ENCODE measurements at regions not wholly inside any gene's neighbourhood (a gene's known extent, or its start where the extent isn't known, plus 50 kb on each side); places are given as distances from the start of the nearest gene placed in this dataset.
A peak's percentile ranks its signal among the peaks of the same experiment; 100 is the strongest.

GRCh38 chr14:53358166-53358565 lies 205.0 kb upstream of the DDHD1 start:
- H3K79me2 ChIP-seq (ENCODE audit: control insufficient read depth, insufficient read depth, low read length): no peaks in the 10 kb centered on the region
- H3K4me3 ChIP-seq (replicated peaks in 1 of 4; ENCODE audit: control extremely low read depth in 1 of 4, insufficient read depth in 1 of 4, low read depth in 3 of 4, low read length in 4 of 4): no peak overlapping the region
- no peaks in the 10 kb centered on the region for H4K20me1 ChIP-seq (ENCODE audit: control insufficient read depth, extremely low read depth, insufficient read depth, low read length)
- H3K4me2 ChIP-seq (ENCODE audit: extremely low read depth, insufficient read depth, low read length): no peak overlapping the region
- H2AFZ ChIP-seq (ENCODE audit: low read length): no peak overlapping the region
- peaks cover 6% of the 10 kb centered on the region for H3K4me1 ChIP-seq (ENCODE audit: control insufficient read depth, extremely low read depth, insufficient read depth, low read length)
- no peak overlapping the region for H3K27ac ChIP-seq (ENCODE audit: insufficient read depth, low read length)
- TF ChIP-seq EZH2 (IDR thresholded peaks at IDR 0.05; ENCODE audit: low read length, missing control alignments): no peak
- TF ChIP-seq, protein P1, sequence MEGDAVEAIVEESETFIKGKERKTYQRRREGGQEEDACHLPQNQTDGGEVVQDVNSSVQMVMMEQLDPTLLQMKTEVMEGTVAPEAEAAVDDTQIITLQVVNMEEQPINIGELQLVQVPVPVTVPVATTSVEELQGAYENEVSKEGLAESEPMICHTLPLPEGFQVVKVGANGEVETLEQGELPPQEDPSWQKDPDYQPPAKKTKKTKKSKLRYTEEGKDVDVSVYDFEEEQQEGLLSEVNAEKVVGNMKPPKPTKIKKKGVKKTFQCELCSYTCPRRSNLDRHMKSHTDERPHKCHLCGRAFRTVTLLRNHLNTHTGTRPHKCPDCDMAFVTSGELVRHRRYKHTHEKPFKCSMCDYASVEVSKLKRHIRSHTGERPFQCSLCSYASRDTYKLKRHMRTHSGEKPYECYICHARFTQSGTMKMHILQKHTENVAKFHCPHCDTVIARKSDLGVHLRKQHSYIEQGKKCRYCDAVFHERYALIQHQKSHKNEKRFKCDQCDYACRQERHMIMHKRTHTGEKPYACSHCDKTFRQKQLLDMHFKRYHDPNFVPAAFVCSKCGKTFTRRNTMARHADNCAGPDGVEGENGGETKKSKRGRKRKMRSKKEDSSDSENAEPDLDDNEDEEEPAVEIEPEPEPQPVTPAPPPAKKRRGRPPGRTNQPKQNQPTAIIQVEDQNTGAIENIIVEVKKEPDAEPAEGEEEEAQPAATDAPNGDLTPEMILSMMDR (conservative IDR thresholded peaks at IDR 0.05 in 1 of 2, IDR thresholded peaks at IDR 0.05 in 1 of 2; ENCODE audit: low read depth in 1 of 2, low read length in 2 of 2): no peak
- H3K27me3 ChIP-seq (ENCODE audit: control insufficient read depth, insufficient read depth, low read length): no peaks in the 10 kb centered on the region
- DNase-seq (ENCODE audit: low read depth in 2 of 2): no peak
- no peaks in the 10 kb centered on the region for H3K36me3 ChIP-seq (ENCODE audit: control insufficient read depth, insufficient read depth, low read length)
- H3K9ac ChIP-seq (ENCODE audit: insufficient read depth, low read length): no peak overlapping the region
- no peaks in the 10 kb centered on the region for H3K9me3 ChIP-seq (ENCODE audit: control insufficient read depth, insufficient read depth, low read depth, low read length)

GRCh38 chr14:53356361-53357150 lies 203.4 kb upstream of the DDHD1 start:
- Histone ChIP-seq H3K4me3 (replicated peaks in 1 of 4; ENCODE audit: control extremely low read depth in 1 of 4, insufficient read depth in 1 of 4, low read depth in 3 of 4, low read length in 4 of 4) (no peak overlapping the region), H3K36me3 (ENCODE audit: control insufficient read depth, insufficient read depth, low read length) (no peaks in the 10 kb centered on the region), H3K79me2 (ENCODE audit: control insufficient read depth, insufficient read depth, low read length) (no peaks in the 10 kb centered on the region), H3K9ac (ENCODE audit: insufficient read depth, low read length) (no peak overlapping the region), H4K20me1 (ENCODE audit: control insufficient read depth, extremely low read depth, insufficient read depth, low read length) (no peaks in the 10 kb centered on the region), H3K4me1 (ENCODE audit: control insufficient read depth, extremely low read depth, insufficient read depth, low read length) (peaks cover 6% of the 10 kb centered on the region), H2AFZ (ENCODE audit: low read length) (no peak overlapping the region), H3K4me2 (ENCODE audit: extremely low read depth, insufficient read depth, low read length) (no peak overlapping the region), H3K27ac (ENCODE audit: insufficient read depth, low read length) (no peak overlapping the region), H3K9me3 (ENCODE audit: control insufficient read depth, insufficient read depth, low read depth, low read length) (no peaks in the 10 kb centered on the region), H3K27me3 (ENCODE audit: control insufficient read depth, insufficient read depth, low read length) (no peaks in the 10 kb centered on the region)
- DNase-seq (ENCODE audit: low read depth in 2 of 2): peak in 1 of 2 donors; percentile 30
- TF ChIP-seq EZH2 (IDR thresholded peaks at IDR 0.05; ENCODE audit: low read length, missing control alignments): no peak
- TF ChIP-seq, protein P1 (conservative IDR thresholded peaks at IDR 0.05 in 1 of 2, IDR thresholded peaks at IDR 0.05 in 1 of 2; ENCODE audit: low read depth in 1 of 2, low read length in 2 of 2): no peak

GRCh38 chr14:53355581-53356112 lies 202.5 kb upstream of the DDHD1 start:
- no peak overlapping the region for H3K4me3 ChIP-seq (replicated peaks in 1 of 4; ENCODE audit: control extremely low read depth in 1 of 4, insufficient read depth in 1 of 4, low read depth in 3 of 4, low read length in 4 of 4)
- H3K27me3 ChIP-seq (ENCODE audit: control insufficient read depth, insufficient read depth, low read length): no peaks in the 10 kb centered on the region
- H4K20me1 ChIP-seq (ENCODE audit: control insufficient read depth, extremely low read depth, insufficient read depth, low read length): no peaks in the 10 kb centered on the region
- H2AFZ ChIP-seq (ENCODE audit: low read length): peak overlapping the region; percentile 43
- peaks cover 6% of the 10 kb centered on the region for H3K4me1 ChIP-seq (ENCODE audit: control insufficient read depth, extremely low read depth, insufficient read depth, low read length)
- no peaks in the 10 kb centered on the region for H3K79me2 ChIP-seq (ENCODE audit: control insufficient read depth, insufficient read depth, low read length)
- H3K9me3 ChIP-seq (ENCODE audit: control insufficient read depth, insufficient read depth, low read depth, low read length): no peaks in the 10 kb centered on the region
- H3K36me3 ChIP-seq (ENCODE audit: control insufficient read depth, insufficient read depth, low read length): no peaks in the 10 kb centered on the region
- TF ChIP-seq EZH2 (IDR thresholded peaks at IDR 0.05; ENCODE audit: low read length, missing control alignments): no peak
- TF ChIP-seq, protein P1 (conservative IDR thresholded peaks at IDR 0.05 in 1 of 2, IDR thresholded peaks at IDR 0.05 in 1 of 2; ENCODE audit: low read depth in 1 of 2, low read length in 2 of 2): no peak
- H3K27ac ChIP-seq (ENCODE audit: insufficient read depth, low read length): peak overlapping the region; percentile 4
- H3K9ac ChIP-seq (ENCODE audit: insufficient read depth, low read length): no peak overlapping the region
- H3K4me2 ChIP-seq (ENCODE audit: extremely low read depth, insufficient read depth, low read length): peak overlapping the region; percentile 56
- DNase-seq (ENCODE audit: low read depth in 2 of 2): peak; percentile 60 to 91

Measured in fibroblast of lung (primary cell).